ENCODE measurements at regions not wholly inside any gene's neighbourhood (a gene's known extent, or its start where the extent isn't known, plus 50 kb on each side); places are given as distances from the start of the nearest gene placed in this dataset.

GRCh38 chr2:157933160-157933920 lies 57.2 kb upstream of the ACVR1 start:
- no peak for DNase-seq

GRCh38 chr2:157932480-157933159 lies 56.5 kb upstream of the ACVR1 start:
- no peak for DNase-seq

- DNase-seq: no peak
Observed at GRCh38 chr2:157931542-157931941, 55.4 kb upstream of the ACVR1 start.

GRCh38 chr2:157930728-157931127 lies 54.6 kb upstream of the ACVR1 start:
- no peak for DNase-seq

GRCh38 chr2:157929871-157930667 lies 53.9 kb upstream of the ACVR1 start:
- DNase-seq: no peak

- DNase-seq: no peak
Observed at GRCh38 chr2:157928372-157928771, 52.2 kb upstream of the ACVR1 start.

- DNase-seq: no peak
Observed at GRCh38 chr2:157927155-157927554, 51.0 kb upstream of the ACVR1 start.
